Astrocyte (in vitro differentiated cells and primary cell): ENCODE measurements at regions not wholly inside any gene's neighbourhood (a gene's known extent, or its start where the extent isn't known, plus 50 kb on each side); places are given as distances from the start of the nearest gene placed in this dataset.

ENCODE experiments used
- CTCF ChIP-seq: IDR thresholded peaks from 2 replicates; pipeline ENCODE4 v1.5.1; 2011; ENCODE audit warnings: low read depth, mild to moderate bottlenecking, inconsistent platforms, low read length, moderate library complexity; ENCODE audit not compliant: insufficient read depth
- EZH2 ChIP-seq: IDR thresholded peaks from 2 replicates; pipeline ENCODE4 v1.6.1; 2012; ENCODE audit warnings: mild to moderate bottlenecking, low read length, inconsistent platforms; ENCODE audit not compliant: insufficient read depth

DNA sequence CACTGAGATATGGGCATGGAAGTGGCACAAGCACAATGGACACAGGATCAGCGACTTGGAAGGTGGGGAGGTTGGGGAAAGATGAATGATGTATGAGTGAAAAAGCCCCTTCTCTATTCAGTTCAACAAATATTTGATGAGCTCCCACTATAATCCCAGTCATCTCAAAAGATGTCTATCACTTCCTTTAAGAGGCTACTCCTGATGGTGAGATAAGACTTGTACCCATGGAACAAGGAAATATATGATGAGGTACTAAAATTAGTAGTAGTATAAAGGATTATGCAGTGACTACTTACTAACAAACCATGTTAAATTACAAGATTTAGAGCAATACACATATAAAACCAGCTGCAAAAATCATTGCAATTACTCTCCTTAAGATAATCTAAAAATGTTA lies 107.8 kb upstream of the COL5A2 start:
- TF ChIP-seq CTCF (no peak), EZH2 (no peak)
